ENCODE measurements at regions not wholly inside any gene's neighbourhood (a gene's known extent, or its start where the extent isn't known, plus 50 kb on each side); places are given as distances from the start of the nearest gene placed in this dataset.

DNA sequence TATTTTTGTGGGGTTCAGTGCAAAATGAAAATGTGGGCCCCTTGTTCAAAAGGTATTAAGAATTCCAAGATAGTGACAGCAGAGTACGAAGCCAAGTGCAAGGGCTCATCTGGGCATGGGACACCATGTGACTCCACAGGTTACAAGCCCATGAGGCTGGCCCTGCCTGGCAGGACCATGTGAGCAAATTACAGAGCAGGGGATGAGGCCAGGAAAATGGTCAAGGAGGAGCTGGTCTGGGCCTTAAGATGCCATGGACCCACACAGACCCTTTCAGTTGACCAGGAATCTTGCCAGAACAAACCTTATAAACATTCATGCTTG is 86.9 kb downstream of the SNX5 start (continued):
- TF ChIP-seq UBTF (CRISPR knock-in tag; IDR thresholded peaks at IDR 0.05) (no peak), ZNF33B (CRISPR knock-in tag; IDR thresholded peaks at IDR 0.05) (no peak), ZBTB37 (CRISPR knock-in tag; IDR thresholded peaks at IDR 0.05) (no peak), TOE1 (CRISPR knock-in tag; IDR thresholded peaks at IDR 0.05) (0 out of 2 replicates have a peak, but pooled peaks have one; percentile 19), HOXA3 (CRISPR knock-in tag; IDR thresholded peaks at IDR 0.05) (no peak), FUBP1 (CRISPR knock-in tag; IDR thresholded peaks at IDR 0.05; ENCODE audit: borderline replicate concordance) (no peak), MAFK (conservative IDR thresholded peaks at IDR 0.05 in 1 of 2, IDR thresholded peaks at IDR 0.05 in 1 of 2; ENCODE audit: low read length in 2 of 2) (no peak), TCF7L2 (IDR thresholded peaks at IDR 0.05; ENCODE audit: low read depth, low read length) (no peak), ZNF605 (CRISPR knock-in tag; IDR thresholded peaks at IDR 0.05) (no peak), ZNF773 (CRISPR knock-in tag; IDR thresholded peaks at IDR 0.05; ENCODE audit: borderline replicate concordance) (no peak), RELA (CRISPR knock-in tag; IDR thresholded peaks at IDR 0.05) (no peak)
- TF ChIP-seq, protein P1, sequence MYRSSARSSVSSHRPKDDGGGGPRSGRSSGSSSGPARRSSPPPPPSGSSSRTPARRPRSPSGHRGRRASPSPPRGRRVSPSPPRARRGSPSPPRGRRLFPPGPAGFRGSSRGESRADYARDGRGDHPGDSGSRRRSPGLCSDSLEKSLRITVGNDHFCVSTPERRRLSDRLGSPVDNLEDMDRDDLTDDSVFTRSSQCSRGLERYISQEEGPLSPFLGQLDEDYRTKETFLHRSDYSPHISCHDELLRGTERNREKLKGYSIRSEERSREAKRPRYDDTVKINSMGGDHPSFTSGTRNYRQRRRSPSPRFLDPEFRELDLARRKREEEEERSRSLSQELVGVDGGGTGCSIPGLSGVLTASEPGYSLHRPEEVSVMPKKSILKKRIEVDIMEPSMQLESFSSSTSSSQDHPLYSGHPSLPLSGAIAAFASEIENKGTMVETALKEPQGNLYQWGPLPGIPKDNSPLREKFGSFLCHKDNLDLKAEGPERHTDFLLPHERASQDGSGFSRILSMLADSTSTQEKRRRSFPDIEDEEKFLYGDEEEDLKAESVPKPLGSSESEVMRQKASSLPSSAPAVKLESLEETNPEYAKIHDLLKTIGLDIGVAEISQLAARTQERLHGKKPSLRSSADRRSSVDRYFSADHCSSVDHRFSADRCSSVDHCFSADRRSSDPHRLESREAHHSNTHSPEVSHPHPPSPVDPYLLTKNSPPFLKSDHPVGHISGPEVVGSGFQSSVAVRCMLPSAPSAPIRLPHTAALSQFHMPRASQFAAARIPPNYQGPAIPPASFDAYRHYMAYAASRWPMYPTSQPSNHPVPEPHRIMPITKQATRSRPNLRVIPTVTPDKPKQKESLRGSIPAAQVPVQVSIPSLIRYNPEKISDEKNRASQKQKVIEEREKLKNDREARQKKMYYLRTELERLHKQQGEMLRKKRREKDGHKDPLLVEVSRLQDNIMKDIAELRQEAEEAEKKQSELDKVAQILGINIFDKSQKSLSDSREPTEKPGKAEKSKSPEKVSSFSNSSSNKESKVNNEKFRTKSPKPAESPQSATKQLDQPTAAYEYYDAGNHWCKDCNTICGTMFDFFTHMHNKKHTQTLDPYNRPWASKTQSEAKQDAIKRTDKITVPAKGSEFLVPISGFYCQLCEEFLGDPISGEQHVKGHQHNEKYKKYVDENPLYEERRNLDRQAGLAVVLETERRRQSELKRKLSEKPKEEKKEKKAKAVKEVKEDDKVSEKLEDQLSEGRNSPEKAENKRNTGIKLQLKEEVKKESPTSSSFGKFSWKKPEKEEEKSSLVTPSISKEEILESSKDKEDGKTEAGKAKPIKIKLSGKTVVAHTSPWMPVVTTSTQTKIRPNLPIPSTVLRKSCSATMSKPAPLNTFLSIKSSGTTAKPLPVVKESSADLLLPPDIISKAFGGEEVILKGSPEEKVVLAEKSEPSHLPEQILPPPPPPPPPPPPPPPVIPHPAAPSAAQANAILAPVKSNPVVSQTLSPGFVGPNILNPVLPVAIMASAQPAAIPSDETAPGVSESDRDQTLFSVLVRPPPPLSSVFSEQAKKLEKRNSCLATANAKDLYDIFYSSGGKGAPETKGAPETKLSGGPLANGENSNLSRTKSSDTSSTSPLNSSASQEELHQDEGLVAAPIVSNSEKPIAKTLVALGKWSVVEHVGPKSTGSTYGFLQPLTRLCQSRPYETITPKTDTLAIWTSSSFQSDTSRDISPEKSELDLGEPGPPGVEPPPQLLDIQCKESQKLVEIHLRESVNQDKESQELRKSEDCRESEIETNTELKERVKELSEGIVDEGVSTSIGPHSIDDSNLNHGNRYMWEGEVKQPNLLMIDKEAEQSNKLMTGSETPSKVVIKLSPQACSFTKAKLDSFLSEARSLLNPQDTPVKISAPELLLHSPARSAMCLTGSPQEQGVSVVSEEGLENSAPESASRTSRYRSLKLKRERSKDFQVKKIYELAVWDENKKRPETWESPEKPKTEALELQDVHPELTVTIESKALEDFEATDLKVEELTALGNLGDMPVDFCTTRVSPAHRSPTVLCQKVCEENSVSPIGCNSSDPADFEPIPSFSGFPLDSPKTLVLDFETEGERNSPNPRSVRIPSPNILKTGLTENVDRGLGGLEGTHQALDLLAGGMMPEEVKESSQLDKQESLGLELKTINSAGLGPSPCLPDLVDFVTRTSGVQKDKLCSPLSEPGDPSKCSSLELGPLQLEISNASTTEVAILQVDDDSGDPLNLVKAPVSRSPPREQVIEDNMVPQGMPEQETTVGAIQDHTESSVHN (CRISPR knock-in tag; IDR thresholded peaks at IDR 0.05) = peak; percentile 73; the same call in 1 of the 2 replicates
- TF ChIP-seq, protein P2, sequence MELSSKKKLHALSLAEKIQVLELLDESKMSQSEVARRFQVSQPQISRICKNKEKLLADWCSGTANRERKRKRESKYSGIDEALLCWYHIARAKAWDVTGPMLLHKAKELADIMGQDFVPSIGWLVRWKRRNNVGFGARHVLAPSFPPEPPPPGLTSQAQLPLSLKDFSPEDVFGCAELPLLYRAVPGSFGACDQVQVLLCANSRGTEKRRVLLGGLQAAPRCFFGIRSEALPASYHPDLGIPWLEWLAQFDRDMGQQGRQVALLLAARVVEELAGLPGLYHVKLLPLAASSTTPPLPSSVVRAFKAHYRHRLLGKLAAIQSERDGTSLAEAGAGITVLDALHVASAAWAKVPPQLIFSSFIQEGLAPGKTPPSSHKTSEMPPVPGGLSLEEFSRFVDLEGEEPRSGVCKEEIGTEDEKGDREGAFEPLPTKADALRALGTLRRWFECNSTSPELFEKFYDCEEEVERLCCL (CRISPR knock-in tag; IDR thresholded peaks at IDR 0.05; ENCODE audit: borderline replicate concordance) = no peak
- TF ChIP-seq, protein P3, sequence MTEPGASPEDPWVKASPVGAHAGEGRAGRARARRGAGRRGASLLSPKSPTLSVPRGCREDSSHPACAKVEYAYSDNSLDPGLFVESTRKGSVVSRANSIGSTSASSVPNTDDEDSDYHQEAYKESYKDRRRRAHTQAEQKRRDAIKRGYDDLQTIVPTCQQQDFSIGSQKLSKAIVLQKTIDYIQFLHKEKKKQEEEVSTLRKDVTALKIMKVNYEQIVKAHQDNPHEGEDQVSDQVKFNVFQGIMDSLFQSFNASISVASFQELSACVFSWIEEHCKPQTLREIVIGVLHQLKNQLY (CRISPR knock-in tag; IDR thresholded peaks at IDR 0.05) = no peak

All from HepG2 (cell line).